ENCODE measurements at regions not wholly inside any gene's neighbourhood (a gene's known extent, or its start where the extent isn't known, plus 50 kb on each side); places are given as distances from the start of the nearest gene placed in this dataset.
A peak's percentile ranks its signal among the peaks of the same experiment; 100 is the strongest.

GRCh38 chr12:85424581-85425348, 144.7 kb downstream of the ALX1 start:
- H4K8ac ChIP-seq (ENCODE audit: extremely low read depth, insufficient read depth, low read length), result no peak overlapping the region
- no peaks in the 10 kb centered on the region for H3K9me3 ChIP-seq (ENCODE audit: insufficient read depth in 2 of 2, low read depth in 1 of 2, low read length in 1 of 2)
- no peak overlapping the region for H3K4me2 ChIP-seq (ENCODE audit: insufficient read depth in 1 of 2, low read depth in 2 of 2, low read length in 2 of 2)
- POLR2A ChIA-PET (ENCODE audit: partially characterized antibody), result no interaction called here
- no peak overlapping the region for H3K4ac ChIP-seq (replicated peaks; ENCODE audit: insufficient read length, low read depth, low read length)
- no peak overlapping the region for H3K56ac ChIP-seq (replicated peaks; ENCODE audit: insufficient read length, low read depth, low read length)
- H2BK120ac ChIP-seq (replicated peaks; ENCODE audit: low read depth, low read length), result no peak overlapping the region
- H2BK20ac ChIP-seq (ENCODE audit: low read length), result no peak overlapping the region
- DNase-seq (ENCODE audit: low read depth in 1 of 2, low spot score in 2 of 2) (peak in 1 of 2 experiments; percentile 55), FAIRE-seq (no peak)
- no peaks in the 10 kb centered on the region for H3K36me3 ChIP-seq (ENCODE audit: control insufficient read depth in 2 of 4, insufficient read depth in 4 of 4, low read length in 3 of 4)
- H4K91ac ChIP-seq (replicated peaks; ENCODE audit: insufficient read length, low read length), result no peak overlapping the region
- no peaks in the 10 kb centered on the region for H4K20me1 ChIP-seq (replicated peaks in 1 of 2; ENCODE audit: control insufficient read depth in 1 of 2, insufficient read depth in 2 of 2, low read length in 2 of 2)
- H2BK5ac ChIP-seq (ENCODE audit: low read depth, low read length), result no peak overlapping the region
- H3K4me1 ChIP-seq (replicated peaks in 1 of 4; ENCODE audit: control insufficient read depth in 3 of 4, insufficient read depth in 4 of 4, low read length in 3 of 4), result no peaks in the 10 kb centered on the region
- no peaks in the 10 kb centered on the region for H3K27me3 ChIP-seq (replicated peaks in 1 of 4; ENCODE audit: control insufficient read depth in 3 of 4, extremely low read depth in 1 of 4, insufficient read depth in 3 of 4, low read length in 3 of 4)
- no peak overlapping the region for H2AFZ ChIP-seq (ENCODE audit: low read length)
- no peaks in the 10 kb centered on the region for H3K23me2 ChIP-seq (ENCODE audit: low read depth, low read length)
- CTCF ChIA-PET (ENCODE audit: partially characterized antibody), result interaction anchor here (0.6 to 3.5 kb wide), 38 partner anchors 10 to 528 kb away, joined by 3 to 18 read pairs (median 4); no protein-coding TSS in a partner anchor
- TF ChIP-seq CTCF (IDR thresholded peaks at IDR 0.05; ENCODE audit: control extremely low read depth in 1 of 3, insufficient read depth in 1 of 3, low read depth in 1 of 3, low read length in 3 of 3) (peak in 2 of 3 experiments; percentile 34 to 35; a peak in 2 of 4 replicates), RAD21 (IDR thresholded peaks at IDR 0.05 in 1 of 2, conservative IDR thresholded peaks at IDR 0.05 in 1 of 2; ENCODE audit: low read depth in 2 of 2, low read length in 2 of 2) (peak; percentile 61 to 63), GABPA (IDR thresholded peaks at IDR 0.05; ENCODE audit: borderline replicate concordance, insufficient read depth, low read length) (no peak)
- H3K18ac ChIP-seq (ENCODE audit: extremely low read depth, low read length), result no peak overlapping the region
- no peak overlapping the region for H3K14ac ChIP-seq (ENCODE audit: insufficient read length)
- H2BK15ac ChIP-seq (ENCODE audit: low read length), result no peak overlapping the region
- H3K23ac ChIP-seq (ENCODE audit: insufficient read length), result no peak overlapping the region
- no peak overlapping the region for H2BK12ac ChIP-seq (ENCODE audit: low read depth, low read length)
- no peaks in the 10 kb centered on the region for H3K79me1 ChIP-seq (ENCODE audit: low read depth, low read length)
- H3K4me3 ChIP-seq (ENCODE audit: extremely low read depth in 1 of 4, insufficient read depth in 2 of 4, low read depth in 3 of 4, low read length in 4 of 4), result no peak overlapping the region
- no peak overlapping the region for H4K5ac ChIP-seq (ENCODE audit: insufficient read length, low read depth, low read length)
- no peaks in the 10 kb centered on the region for H3K79me2 ChIP-seq (ENCODE audit: control insufficient read depth in 1 of 2, insufficient read depth in 2 of 2, low read length in 2 of 2)
- H3K9ac ChIP-seq (replicated peaks in 1 of 4; ENCODE audit: extremely low read depth in 1 of 4, low read depth in 3 of 4, low read length in 3 of 4), result no peak overlapping the region
- no peak overlapping the region for H2AK5ac ChIP-seq (ENCODE audit: low read depth, low read length)
- H3K27ac ChIP-seq (ENCODE audit: low read depth, low read length), result no peak overlapping the region
- WGBS, 2 experiments (ENCODE audit: extremely low coverage in 1 of 2, insufficient coverage in 1 of 2, insufficient read length in 1 of 2, insufficient replicate concordance in 2 of 2, low coverage in 1 of 2, low lambda C conversion rate in 2 of 2, missing lambda C conversion rate in 1 of 2), result 74% methylated on average over 10 of the region's 10 CpGs; no CpG with 5 or more reads in 1 of the 2 experiments
